ENCODE measurements at regions not wholly inside any gene's neighbourhood (a gene's known extent, or its start where the extent isn't known, plus 50 kb on each side); places are given as distances from the start of the nearest gene placed in this dataset.
"Not testable (repeated sequence)": the region's sequence is repeated elsewhere in the genome, so short reads cannot be mapped to it uniquely, and the experiment has no call there.

GRCh38 chr6:19547507-19547906, 289.7 kb upstream of the ID4 start:
- no peak for DNase-seq (ENCODE audit: low spot score)

- DNase-seq (ENCODE audit: low spot score) = no peak
Observed at GRCh38 chr6:19549109-19549508, 288.1 kb upstream of the ID4 start.

- no peak for DNase-seq (ENCODE audit: low spot score)
Observed at GRCh38 chr6:19550380-19550779, 286.8 kb upstream of the ID4 start.

GRCh38 chr6:19551611-19552010, 285.6 kb upstream of the ID4 start:
- DNase-seq (ENCODE audit: low spot score) = no peak

GRCh38 chr6:19552076-19552475, 285.1 kb upstream of the ID4 start:
- DNase-seq (ENCODE audit: low spot score) = no peak

- DNase-seq (ENCODE audit: low spot score) = no peak
Observed at GRCh38 chr6:19552588-19552987, 284.6 kb upstream of the ID4 start.

- DNase-seq (ENCODE audit: low spot score) = no peak
Observed at GRCh38 chr6:19554356-19555225, 282.6 kb upstream of the ID4 start.

GRCh38 chr6:19557191-19557590, 280.0 kb upstream of the ID4 start:
- no peak for DNase-seq (ENCODE audit: low spot score)

GRCh38 chr6:19558201-19558600, 279.0 kb upstream of the ID4 start:
- DNase-seq (ENCODE audit: low spot score) = no peak

- DNase-seq (ENCODE audit: low spot score) = no peak
Observed at GRCh38 chr6:19558934-19559333, 278.2 kb upstream of the ID4 start.

GRCh38 chr6:19562468-19562867, 274.7 kb upstream of the ID4 start:
- DNase-seq (ENCODE audit: low spot score) = no peak

GRCh38 chr6:19569563-19569962, 267.6 kb upstream of the ID4 start:
- DNase-seq (ENCODE audit: low spot score) = no peak

- DNase-seq (ENCODE audit: low spot score) = no peak
Observed at GRCh38 chr6:19571176-19571575, 266.0 kb upstream of the ID4 start.

GRCh38 chr6:19578481-19578880, 258.7 kb upstream of the ID4 start:
- DNase-seq (ENCODE audit: low spot score) = peak; percentile 48

GRCh38 chr6:19584207-19584606, 253.0 kb upstream of the ID4 start:
- DNase-seq (ENCODE audit: low spot score) = not testable (repeated sequence)

GRCh38 chr6:19587238-19587942, 249.8 kb upstream of the ID4 start:
- no peak for DNase-seq (ENCODE audit: low spot score)

GRCh38 chr6:19590501-19591131, 246.6 kb upstream of the ID4 start:
- no peak for DNase-seq (ENCODE audit: low spot score)

- DNase-seq (ENCODE audit: low spot score) = no peak
Observed at GRCh38 chr6:19597809-19598320, 239.3 kb upstream of the ID4 start.

GRCh38 chr6:19599796-19600464, 237.2 kb upstream of the ID4 start:
- DNase-seq (ENCODE audit: low spot score) = no peak

GRCh38 chr6:19602434-19603013, 234.6 kb upstream of the ID4 start:
- DNase-seq (ENCODE audit: low spot score) = no peak

GRCh38 chr6:19603721-19604120, 233.4 kb upstream of the ID4 start:
- DNase-seq (ENCODE audit: low spot score) = no peak

- DNase-seq (ENCODE audit: low spot score) = no peak
Observed at GRCh38 chr6:19605624-19606023, 231.5 kb upstream of the ID4 start.

All from GM03348 (cell line).